Thoracic aorta (tissue), 2 donors: ENCODE measurements at regions not wholly inside any gene's neighbourhood (a gene's known extent, or its start where the extent isn't known, plus 50 kb on each side); places are given as distances from the start of the nearest gene placed in this dataset.

Source experiments
- ATAC-seq: fragments of 150-250 bp; one replicate; pipeline ENCODE4 v1.8.0; 2017; ENCODE audit warnings: low read depth; ENCODE audit not compliant: insufficient number of reproducible peaks, low FRiP score
- DNase-seq: peaks from one replicate; pipeline ENCODE4 v3.0.0-alpha.2; 2020; ENCODE audit warnings: low spot score
- H3K27ac ChIP-seq, 2 donors: fragments of 200-600 bp; sonication (generic); 1 replicate in 1 of 2; 2 replicates in 1 of 2; pipeline ENCODE4 v1.5.1; 2016; ENCODE audit warnings: mild to moderate bottlenecking in 2 of 2, moderate library complexity in 2 of 2
- H3K27me3 ChIP-seq: fragments of 200-600 bp; sonication (generic); replicated peaks from 2 replicates; pipeline ENCODE4 v1.6.0; 2016; ENCODE audit warnings: mild to moderate bottlenecking; ENCODE audit not compliant: insufficient read depth
- H3K36me3 ChIP-seq: fragments of 200-600 bp; sonication (generic); one replicate; pipeline ENCODE4 v1.5.1; 2016
- H3K4me1 ChIP-seq, 2 donors: fragments of 200-600 bp; sonication (generic); 1 replicate in 1 of 2; 2 replicates in 1 of 2; pipeline versions ENCODE4 v1.5.1 to v1.6.0; 2016; ENCODE audit warnings: low read depth in 2 of 2, mild to moderate bottlenecking in 1 of 2; ENCODE audit not compliant: control insufficient read depth in 1 of 2
- H3K4me3 ChIP-seq: fragments of 200-600 bp; sonication (generic); 2 replicates; pipeline ENCODE4 v1.5.1; 2016; ENCODE audit warnings: mild to moderate bottlenecking
- H3K9me3 ChIP-seq: fragments of 200-600 bp; sonication (generic); 2 replicates; pipeline ENCODE4 v1.5.1; 2016
- CTCF ChIP-seq: fragments of 200-600 bp; sonication (generic); IDR thresholded peaks from one replicate; pipeline ENCODE4 v1.5.1; 2019; ENCODE audit warnings: antibody characterized with exemption

- Histone ChIP-seq H3K4me3 (no peak overlapping the region), H3K27me3 (no peaks in the 10 kb centered on the region), H3K4me1 (peaks cover 0 to 5% of the 10 kb centered on the region in 2 donors), H3K27ac (no peak overlapping the region), H3K36me3 (no peaks in the 10 kb centered on the region), H3K9me3 (no peaks in the 10 kb centered on the region)
- no peak for TF ChIP-seq CTCF
- no peak for ATAC-seq
- DNase-seq = no peak
Observed at GRCh38 chr2:226366920-226367319, 432.7 kb downstream of the IRS1 start.

GRCh38 chr2:226364217-226364616, 435.4 kb downstream of the IRS1 start:
- TF ChIP-seq CTCF = no peak
- H3K9me3 ChIP-seq = no peaks in the 10 kb centered on the region
- H3K4me1 ChIP-seq = peaks cover 0 to 5% of the 10 kb centered on the region in 2 donors
- no peak for ATAC-seq
- no peak overlapping the region for H3K4me3 ChIP-seq
- H3K27ac ChIP-seq = no peak overlapping the region
- H3K36me3 ChIP-seq = no peaks in the 10 kb centered on the region
- H3K27me3 ChIP-seq = no peaks in the 10 kb centered on the region
- DNase-seq = no peak

- Histone ChIP-seq H3K4me3 (no peak overlapping the region), H3K9me3 (no peaks in the 10 kb centered on the region), H3K4me1 (peaks cover 0 to 5% of the 10 kb centered on the region in 2 donors), H3K27me3 (no peaks in the 10 kb centered on the region), H3K27ac (no peak overlapping the region), H3K36me3 (no peaks in the 10 kb centered on the region)
- TF ChIP-seq CTCF = no peak
- ATAC-seq = peak; percentile 35
- DNase-seq = no peak
Observed at GRCh38 chr2:226362980-226363379, 436.6 kb downstream of the IRS1 start.

GRCh38 chr2:226360658-226361057, 439.0 kb downstream of the IRS1 start:
- DNase-seq = no peak
- H3K4me1 ChIP-seq = peaks cover 0 to 5% of the 10 kb centered on the region in 2 donors
- no peaks in the 10 kb centered on the region for H3K36me3 ChIP-seq
- H3K4me3 ChIP-seq = no peak overlapping the region
- TF ChIP-seq CTCF = no peak
- no peak for ATAC-seq
- H3K27me3 ChIP-seq = no peaks in the 10 kb centered on the region
- H3K9me3 ChIP-seq = no peaks in the 10 kb centered on the region
- H3K27ac ChIP-seq = no peak overlapping the region

GRCh38 chr2:226358688-226359087, 440.9 kb downstream of the IRS1 start:
- no peaks in the 10 kb centered on the region for H3K27me3 ChIP-seq
- ATAC-seq = no peak
- no peak for DNase-seq
- no peaks in the 10 kb centered on the region for H3K36me3 ChIP-seq
- no peaks in the 10 kb centered on the region for H3K9me3 ChIP-seq
- H3K4me3 ChIP-seq = no peak overlapping the region
- no peak overlapping the region for H3K27ac ChIP-seq
- TF ChIP-seq CTCF = no peak
- peaks cover 0 to 5% of the 10 kb centered on the region in 2 donors for H3K4me1 ChIP-seq
